HG03520 (cell line): ENCODE measurements at regions not wholly inside any gene's neighbourhood (a gene's known extent, or its start where the extent isn't known, plus 50 kb on each side); places are given as distances from the start of the nearest gene placed in this dataset.

ENCODE experiments used
- ATAC-seq: cut with Tn5 transposase; IDR thresholded peaks from one replicate; pipeline ENCODE4 v1.9.1; 2021; ENCODE audit warnings: mild to moderate bottlenecking, moderate library complexity; ENCODE audit not compliant: unreplicated experiment

GRCh38 chr17:13359774-13360173, 242.0 kb downstream of the HS3ST3A1 start:
- no peak for ATAC-seq

DNA sequence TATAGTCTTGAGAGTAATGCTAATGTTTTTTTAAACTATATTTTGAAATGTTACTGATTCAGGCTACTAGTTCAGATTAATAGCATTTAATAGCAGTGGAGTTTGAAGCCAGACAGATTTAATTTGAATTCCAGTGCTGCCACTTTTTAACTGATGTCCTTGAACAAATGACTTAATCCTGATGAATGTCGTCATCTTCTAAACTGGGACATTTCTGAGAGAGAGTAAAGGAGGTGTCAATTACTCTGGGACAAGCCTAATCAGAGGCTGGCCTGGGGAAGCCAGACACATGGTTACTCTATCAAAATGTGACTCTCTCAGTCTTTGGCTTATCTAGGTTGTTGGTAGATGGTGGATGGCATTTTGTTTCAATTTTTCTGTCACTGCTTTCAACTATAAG, 246.7 kb downstream of the HS3ST3A1 start:
- no peak for ATAC-seq

DNA sequence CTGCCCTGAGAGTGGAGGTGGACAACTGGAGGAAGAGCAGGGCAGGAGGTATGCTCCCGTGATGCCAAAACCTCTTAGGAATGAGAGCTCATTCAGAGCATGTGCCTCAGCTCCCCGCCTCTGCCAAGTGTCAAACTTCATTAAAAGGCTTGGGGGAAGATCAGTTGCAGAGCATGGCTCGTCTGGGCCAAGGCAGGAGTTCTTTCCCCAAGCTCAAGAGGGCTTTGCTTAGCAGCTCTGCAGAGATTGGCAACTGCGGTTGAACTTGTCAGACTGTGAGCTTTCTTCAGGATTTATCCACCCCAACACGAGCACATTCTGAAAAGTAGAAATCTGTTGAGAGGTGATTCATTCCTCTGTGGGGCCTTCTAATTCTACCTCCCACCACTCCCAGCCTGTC, 248.1 kb downstream of the HS3ST3A1 start:
- ATAC-seq: no peak

DNA sequence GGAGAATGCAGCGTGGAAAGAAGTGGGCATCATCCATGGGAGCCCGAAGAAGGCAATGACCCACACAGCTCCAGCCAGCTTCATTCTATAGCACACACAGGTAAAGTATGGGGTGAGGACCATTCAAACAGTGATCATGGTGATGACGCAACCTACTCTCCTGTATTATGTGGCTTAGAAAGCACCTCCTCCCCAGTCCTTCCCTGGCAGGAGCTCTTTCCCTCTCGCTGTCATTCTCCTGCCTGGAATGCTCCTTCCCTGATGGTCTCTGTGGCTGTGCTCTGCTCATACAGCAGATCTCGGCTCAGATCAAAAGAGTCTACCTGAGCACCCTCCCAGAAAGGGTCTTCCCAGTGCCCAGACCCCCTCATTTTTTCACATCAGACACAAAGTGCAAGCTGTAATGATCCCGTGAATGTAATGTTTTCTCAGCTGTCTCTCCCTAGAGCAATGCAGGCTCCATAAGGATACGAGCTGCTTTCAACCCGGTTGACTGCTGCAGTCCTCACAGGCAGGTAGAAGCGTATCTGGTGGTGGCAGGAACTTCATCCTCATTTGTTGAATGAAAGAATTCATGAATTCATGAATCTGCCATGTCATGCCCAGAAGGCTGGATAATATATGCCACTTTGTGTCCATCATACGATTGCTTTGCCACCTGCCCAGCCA, 248.8 kb downstream of the HS3ST3A1 start:
- ATAC-seq: no peak

DNA sequence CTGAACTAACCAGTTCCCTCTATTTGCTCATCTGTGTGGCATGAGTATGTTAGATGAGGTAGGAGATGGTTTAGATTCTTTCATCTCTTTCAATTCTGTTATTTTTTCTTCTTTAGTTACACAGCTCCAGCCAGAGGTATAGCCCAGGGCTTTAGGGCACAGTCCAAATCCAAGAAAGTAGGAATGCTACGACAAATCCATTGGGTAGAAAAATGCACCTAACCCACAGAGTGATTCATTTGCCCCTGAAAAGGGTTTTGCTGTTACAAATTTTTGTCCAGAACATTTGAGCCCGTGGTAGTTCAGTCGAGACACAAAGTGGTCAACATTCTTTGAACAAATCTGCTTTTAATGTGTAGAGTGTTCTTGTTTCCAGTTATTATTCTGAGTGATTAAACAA, 250.7 kb downstream of the HS3ST3A1 start:
- ATAC-seq: no peak

DNA sequence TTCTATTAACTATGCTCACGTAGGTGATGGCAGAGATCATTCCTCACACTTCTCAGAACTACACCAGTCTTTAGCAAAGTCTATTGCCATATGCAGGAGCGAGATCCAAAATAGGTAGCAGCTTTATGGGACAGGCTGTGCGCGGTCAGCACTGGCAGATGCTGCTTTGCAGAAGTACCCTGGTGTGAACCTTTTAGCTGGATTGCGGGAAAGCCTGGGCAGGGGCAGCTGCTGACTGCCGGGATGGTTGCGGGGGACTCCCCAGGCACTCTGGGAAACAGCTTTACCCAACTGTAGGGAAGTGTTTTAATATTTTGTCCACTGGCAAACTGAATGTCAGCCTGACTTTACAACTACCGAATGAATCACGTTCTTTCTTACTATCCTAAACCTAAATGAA, 251.3 kb downstream of the HS3ST3A1 start:
- ATAC-seq: no peak

DNA sequence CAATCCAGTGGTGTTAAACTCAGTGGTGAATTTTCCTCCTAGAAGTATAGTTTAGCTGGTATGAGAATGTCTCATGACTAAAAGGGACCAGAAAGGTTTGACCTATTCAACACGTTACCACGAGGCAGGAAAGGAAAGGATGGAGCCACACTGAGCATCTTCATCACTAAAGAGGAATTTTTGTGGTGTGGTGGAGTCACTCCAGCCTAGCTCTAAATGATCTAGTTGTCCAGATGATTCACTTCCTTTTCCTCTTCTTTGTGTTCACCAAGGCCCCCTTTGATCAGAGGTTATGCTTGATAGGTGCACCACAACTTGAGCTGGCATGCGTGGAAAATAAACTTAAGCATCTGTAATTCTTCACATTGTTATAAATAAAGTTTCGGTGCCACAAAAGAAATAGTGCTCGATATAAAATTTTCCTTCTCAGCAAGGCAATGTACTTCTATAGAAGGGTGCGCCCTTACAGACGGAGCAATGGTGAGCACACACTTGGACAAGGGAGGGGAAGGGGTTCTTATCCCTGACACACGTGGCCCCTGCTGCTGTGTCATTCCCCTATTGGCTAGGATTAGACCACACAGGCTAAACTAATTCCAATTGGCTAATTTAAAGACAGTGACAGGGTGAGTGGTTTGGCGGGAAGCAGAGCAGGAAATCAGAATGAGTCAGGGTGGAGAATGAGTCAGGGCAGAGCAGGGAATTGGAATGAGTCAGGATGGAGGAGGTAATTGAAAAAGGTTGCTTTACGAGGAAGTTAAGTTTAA, 254.6 kb downstream of the HS3ST3A1 start:
- ATAC-seq: no peak

GRCh38 chr17:13346592-13346991, 255.1 kb downstream of the HS3ST3A1 start:
- ATAC-seq: no peak

DNA sequence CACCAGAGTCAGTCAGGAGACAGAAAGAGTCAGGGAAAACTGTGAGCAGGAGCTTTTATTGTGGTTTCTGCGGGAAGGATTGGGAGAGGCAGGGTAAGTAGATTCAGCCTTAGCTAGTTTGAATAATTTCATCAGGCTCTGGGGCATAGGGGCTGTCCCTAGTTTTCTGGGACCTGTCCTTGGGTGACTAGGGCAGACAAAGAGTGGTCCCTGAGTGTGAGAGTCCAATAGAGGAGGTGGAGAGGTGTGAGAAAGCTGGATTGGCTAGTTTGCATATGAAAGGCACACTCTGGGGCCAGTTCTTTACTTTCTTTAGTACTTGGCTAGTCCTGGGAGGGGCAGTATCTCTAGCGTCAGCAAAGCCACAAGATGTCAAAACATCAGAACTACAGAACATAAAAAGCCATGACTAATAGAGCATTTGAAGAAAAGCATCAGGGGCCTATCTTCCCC, 255.6 kb downstream of the HS3ST3A1 start:
- ATAC-seq: no peak

- no peak for ATAC-seq
Observed at GRCh38 chr17:13338421-13338820, 263.3 kb downstream of the HS3ST3A1 start.

GRCh38 chr17:13337864-13338371, 263.8 kb downstream of the HS3ST3A1 start:
- ATAC-seq: no peak

- no peak for ATAC-seq
Observed at GRCh38 chr17:13337151-13337550, 264.6 kb downstream of the HS3ST3A1 start.

- no peak for ATAC-seq
Observed at GRCh38 chr17:13334374-13334773, 267.4 kb downstream of the HS3ST3A1 start.

GRCh38 chr17:13333661-13334060, 268.1 kb downstream of the HS3ST3A1 start:
- no peak for ATAC-seq

DNA sequence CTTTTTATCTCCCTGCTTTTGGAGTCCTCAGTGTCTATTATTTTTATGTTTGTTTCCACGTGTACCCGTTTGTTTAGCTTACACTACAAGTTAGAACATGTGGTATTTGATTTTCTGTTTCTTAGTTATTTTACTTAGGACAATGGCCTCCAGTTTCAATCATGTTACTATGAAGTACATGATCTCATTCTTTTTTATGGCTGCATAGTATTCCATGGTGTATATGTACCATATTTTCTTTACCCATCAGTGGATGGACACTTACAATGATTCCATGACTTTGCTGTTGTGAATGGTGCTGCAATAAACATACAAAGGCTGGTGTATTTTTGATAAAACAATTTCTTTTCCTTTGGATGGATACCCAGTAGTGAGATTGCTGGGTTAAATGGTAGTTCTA, 269.5 kb downstream of the HS3ST3A1 start:
- ATAC-seq: no peak

DNA sequence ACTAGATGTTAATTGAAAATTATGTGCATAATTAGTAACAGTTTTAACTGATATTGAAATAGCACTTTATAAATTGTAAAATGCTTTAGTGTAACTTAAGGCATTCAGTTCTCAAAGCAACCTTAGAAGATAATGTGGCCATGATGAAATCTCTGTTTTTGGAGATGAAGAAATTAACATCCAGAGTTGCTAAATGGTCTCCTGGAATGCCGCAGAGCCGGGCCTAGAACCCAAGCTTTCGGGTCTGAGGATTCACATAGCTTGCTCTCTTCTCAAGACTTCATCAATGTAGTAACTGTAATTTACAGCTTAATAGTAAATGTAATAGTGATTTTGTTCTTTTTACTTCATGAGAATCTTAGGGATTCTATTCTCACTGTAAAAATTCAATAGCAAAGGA, 272.3 kb downstream of the HS3ST3A1 start:
- ATAC-seq: no peak

GRCh38 chr17:13323990-13324389, 277.7 kb downstream of the HS3ST3A1 start:
- no peak for ATAC-seq

DNA sequence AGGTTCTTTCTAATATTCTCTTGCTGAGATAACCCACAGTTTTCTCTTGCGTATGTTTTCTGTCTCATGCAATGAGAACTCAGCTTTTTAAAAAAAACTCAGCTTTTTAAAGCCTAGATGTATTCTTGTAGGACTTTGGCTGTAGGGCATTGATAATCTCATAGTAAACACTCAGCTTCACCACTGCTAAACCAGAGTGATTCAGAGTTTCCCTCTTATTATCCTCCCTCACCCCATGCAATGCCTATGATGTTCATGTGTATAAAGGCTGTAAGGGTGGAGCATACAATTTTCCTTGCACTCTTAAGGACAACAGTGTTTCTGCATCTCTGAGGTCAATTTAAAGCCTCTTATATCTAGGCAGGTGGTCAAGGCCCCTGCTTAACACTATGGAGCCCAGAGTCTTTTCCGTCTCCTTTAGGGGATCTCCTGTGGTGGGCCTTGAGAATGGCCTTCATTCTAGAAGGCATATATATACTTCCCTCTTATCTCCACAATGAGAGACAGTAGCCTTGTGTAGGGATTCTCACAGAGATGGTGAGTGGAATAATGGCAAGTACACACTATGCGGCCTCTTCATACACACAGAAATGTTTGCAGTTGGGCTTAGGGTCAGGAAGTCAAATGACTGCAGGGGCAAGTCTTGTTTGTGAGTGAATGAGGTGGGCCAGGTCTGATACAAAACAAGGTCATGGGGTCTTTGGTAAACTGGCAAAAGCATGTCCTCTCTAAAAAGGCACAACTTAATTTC, 279.6 kb downstream of the HS3ST3A1 start:
- no peak for ATAC-seq

GRCh38 chr17:13320046-13320785, 281.5 kb downstream of the HS3ST3A1 start:
- no peak for ATAC-seq

DNA sequence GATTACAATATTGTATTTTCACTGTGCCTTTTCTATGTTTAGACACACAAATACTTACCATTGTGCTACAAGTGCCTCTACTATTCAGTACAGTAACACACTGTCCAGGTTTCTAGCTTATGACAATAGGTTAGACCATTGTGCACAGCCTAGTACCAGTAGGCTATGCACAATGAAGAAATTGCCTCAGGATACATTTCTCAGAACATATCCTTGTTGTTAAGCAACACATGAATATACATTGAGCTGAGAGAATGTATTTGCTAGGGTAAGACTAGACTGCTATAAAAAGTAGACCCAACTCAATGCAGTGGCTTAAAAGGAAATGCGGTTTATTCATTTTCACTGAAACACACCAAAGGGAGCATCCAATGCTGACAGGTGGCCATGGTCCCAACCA, 285.1 kb downstream of the HS3ST3A1 start:
- ATAC-seq: no peak

DNA sequence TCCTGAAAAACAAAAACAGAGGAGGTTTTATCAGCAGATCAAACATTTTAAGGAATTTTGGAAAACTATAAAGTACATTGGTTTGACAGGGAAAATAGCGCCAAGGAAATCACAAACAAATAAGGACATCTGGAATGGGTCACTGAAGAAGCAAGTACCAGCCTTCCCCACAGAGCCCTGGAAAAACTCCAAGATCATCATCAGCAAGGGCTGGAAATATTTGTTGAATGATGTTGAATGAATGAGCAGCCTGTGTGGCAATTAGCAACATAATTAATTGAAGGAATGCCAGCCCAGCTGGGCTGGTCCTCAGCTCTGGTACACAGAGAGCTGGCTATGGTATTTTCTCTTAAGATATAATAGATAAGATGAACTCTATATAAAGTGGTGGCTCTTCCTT, 290.4 kb downstream of the HS3ST3A1 start:
- no peak for ATAC-seq
